GM12878 (cell line): ENCODE measurements at regions not wholly inside any gene's neighbourhood (a gene's known extent, or its start where the extent isn't known, plus 50 kb on each side); places are given as distances from the start of the nearest gene placed in this dataset.

ENCODE experiments used
- ATAC-seq: fragments of 200-7000 bp; cut with Tn5 transposase; 3 replicates; pipeline ENCODE4 v1.9.1; 2020; ENCODE audit warnings: mild to moderate bottlenecking, moderate library complexity
- BruUV-seq: library from RNA; stranded (reverse); fragments of 400-500 nt; replicated peaks from 2 replicates; lab custom pipeline; 2021; lab: Mats Ljungman, UMichigan
- CTCF ChIA-PET: fragments of 300-600 bp; sonication (Branson Sonifier 250); formaldehyde crosslinking; extraction: SDS; loops from one replicate; lab custom pipeline; 2021; ENCODE audit warnings: inconsistent platforms; lab: Yijun Ruan, JAX
- POLR2A ChIA-PET: fragments of 350-600 bp; formaldehyde crosslinking; extraction: SDS; loops from one replicate; lab custom pipeline; 2021; ENCODE audit warnings: inconsistent platforms; lab: Charles Lee
- RAD21 ChIA-PET: fragments of 300-600 bp; sonication (Branson Sonifier 250); formaldehyde crosslinking; loops from one replicate; lab custom pipeline; 2023; ENCODE audit warnings: antibody characterized with exemption; ENCODE audit not compliant: unreplicated experiment; lab: Charles Lee
- SMC1A ChIA-PET: fragments of 300-600 bp; sonication (Branson Sonifier 250); formaldehyde crosslinking; loops from one replicate; lab custom pipeline; 2023; ENCODE audit not compliant: unreplicated experiment, uncharacterized antibody; lab: Charles Lee
- DNase-seq: peaks from one replicate; pipeline ENCODE4 v3.0.0-alpha.2; 2011; ENCODE audit warnings: low read depth, low spot score
- FAIRE-seq: peaks from 3 replicates; lab custom pipeline; 2011; peaks lifted over from hg19 to GRCh38; lab: Jason Lieb, UNC
- H2AFZ ChIP-seq: 2 replicates; pipeline ENCODE4 v1.6.0; 2011; ENCODE audit warnings: low read depth, low read length, control low read depth; ENCODE audit not compliant: control insufficient read depth
- H3K27ac ChIP-seq: 2 replicates; pipeline ENCODE4 v1.5.1; 2011; ENCODE audit warnings: control low read depth; ENCODE audit not compliant: control insufficient read depth, insufficient read depth
- H3K27me3 ChIP-seq, 2 experiments: replicated peaks in 1 of 2; 2 replicates each; pipeline versions ENCODE4 v1.6.0 to v1.6.1; 2011; ENCODE audit warnings: low read length in 1 of 2; ENCODE audit not compliant: control insufficient read depth in 2 of 2, insufficient read depth in 2 of 2
- H3K36me3 ChIP-seq, 2 experiments: 2 replicates each; pipeline ENCODE4 v1.5.1; 2011; ENCODE audit warnings: low read length in 1 of 2; ENCODE audit not compliant: control insufficient read depth in 2 of 2, insufficient read depth in 2 of 2
- H3K4me1 ChIP-seq: 2 replicates; pipeline ENCODE4 v1.6.1; 2011; ENCODE audit warnings: mild to moderate bottlenecking, low read length, moderate library complexity, mixed read lengths; ENCODE audit not compliant: control insufficient read depth, insufficient read depth
- H3K4me2 ChIP-seq: 2 replicates; pipeline ENCODE4 v1.6.0; 2011; ENCODE audit warnings: control low read depth; ENCODE audit not compliant: control insufficient read depth, insufficient read depth
- H3K4me3 ChIP-seq: fragments of 200-600 bp; sonication (generic); 2 replicates; pipeline ENCODE4 v1.5.1; 2016
- H3K79me2 ChIP-seq: 2 replicates; pipeline ENCODE4 v1.6.0; 2011; ENCODE audit warnings: low read length; ENCODE audit not compliant: control insufficient read depth, insufficient read depth
- H3K9ac ChIP-seq: 2 replicates; pipeline ENCODE4 v1.8.0; 2011; ENCODE audit warnings: low read length, control low read depth, mixed read lengths; ENCODE audit not compliant: control insufficient read depth, insufficient read depth
- H3K9me3 ChIP-seq: replicated peaks from 3 replicates; pipeline ENCODE4 v1.5.1; 2011; ENCODE audit warnings: mild to moderate bottlenecking, low read length; ENCODE audit not compliant: control insufficient read depth, insufficient read depth
- H4K20me1 ChIP-seq: 2 replicates; pipeline ENCODE4 v1.6.0; 2011; ENCODE audit not compliant: control insufficient read depth, insufficient read depth
- ASH2L ChIP-seq: fragments of 300-600, 200-600 bp; sonication (generic); IDR thresholded peaks from 2 replicates; pipeline ENCODE4 v1.6.1; 2017; ENCODE audit warnings: low read depth, mild to moderate bottlenecking, borderline replicate concordance
- BHLHE40 ChIP-seq, 2 experiments: fragments of 450-650 bp in 1 of 2; IDR thresholded peaks; 2 replicates each; pipeline ENCODE4 v1.6.1; 2011 to 2017; ENCODE audit warnings: low read depth in 2 of 2, borderline replicate concordance in 1 of 2, improper control_type of control experiment in 1 of 2, low read length in 1 of 2, mild to moderate bottlenecking in 1 of 2
- CHD4 ChIP-seq: fragments of 200-600 bp; sonication (generic); IDR thresholded peaks from 2 replicates; pipeline ENCODE4 v1.6.1; 2016; ENCODE audit warnings: mild to moderate bottlenecking
- EED ChIP-seq: sonication (generic); IDR thresholded peaks from 2 replicates; pipeline ENCODE4 v1.6.1; 2016; ENCODE audit warnings: antibody characterized with exemption, low read depth
- FOS ChIP-seq: IDR thresholded peaks from 3 replicates; pipeline ENCODE4 v1.6.1; 2011; ENCODE audit warnings: borderline replicate concordance; ENCODE audit not compliant: insufficient read length; ENCODE audit errors: extremely low read depth
- FOXK2 ChIP-seq: fragments of 450-650 bp; IDR thresholded peaks from 2 replicates; pipeline ENCODE4 v1.6.1; 2017; ENCODE audit warnings: mild to moderate bottlenecking, moderate library complexity
- FOXM1 ChIP-seq: IDR thresholded peaks from 2 replicates; pipeline ENCODE4 v1.6.1; 2012; ENCODE audit warnings: low read depth, mild to moderate bottlenecking, inconsistent platforms, low read length, moderate library complexity
- IKZF2 ChIP-seq, 2 experiments: fragments of 450-650 bp; IDR thresholded peaks; 2 replicates each; pipeline ENCODE4 v1.6.1; 2017; ENCODE audit warnings: mild to moderate bottlenecking in 2 of 2, moderate library complexity in 2 of 2
- MEF2A ChIP-seq: IDR thresholded peaks from 2 replicates; pipeline ENCODE4 v1.6.1; 2011; ENCODE audit warnings: low read depth, mild to moderate bottlenecking, low read length, moderate library complexity; ENCODE audit not compliant: insufficient read depth
- MTA3 ChIP-seq: IDR thresholded peaks from 2 replicates; pipeline ENCODE4 v1.6.1; 2012; ENCODE audit warnings: low read length, inconsistent platforms, borderline replicate concordance
- NFYB ChIP-seq: IDR thresholded peaks from 2 replicates; pipeline ENCODE4 v1.6.1; 2011; ENCODE audit warnings: low read depth, mild to moderate bottlenecking, low read length, improper control_type of control experiment, moderate library complexity; ENCODE audit not compliant: insufficient read depth
- NRF1 ChIP-seq: conservative IDR thresholded peaks from 2 replicates; pipeline ENCODE4 v1.6.1; 2011; ENCODE audit warnings: mild to moderate bottlenecking, low read depth, low read length, improper control_type of control experiment
- RAD51 ChIP-seq: fragments of 450-650 bp; IDR thresholded peaks from 2 replicates; pipeline ENCODE4 v1.6.1; 2016; ENCODE audit warnings: moderate library complexity, mild to moderate bottlenecking, inconsistent platforms
- RB1 ChIP-seq: fragments of 450-650 bp; formaldehyde crosslinking; IDR thresholded peaks from 2 replicates; pipeline ENCODE4 v1.6.1; 2017; ENCODE audit warnings: mild to moderate bottlenecking, borderline replicate concordance
- RBBP5 ChIP-seq: fragments of 200-600 bp; sonication (generic); conservative IDR thresholded peaks from 2 replicates; pipeline ENCODE4 v1.6.1; 2016
- TARDBP ChIP-seq: IDR thresholded peaks from 2 replicates; pipeline ENCODE4 v1.6.1; 2016; ENCODE audit warnings: borderline replicate concordance
- ZNF622 ChIP-seq: fragments of 450-650 bp; IDR thresholded peaks from 2 replicates; pipeline ENCODE4 v1.6.1; 2017; ENCODE audit warnings: mild to moderate bottlenecking, inconsistent platforms
- WGBS: methylation state at CpG from one replicate; pipeline ENCODE4 v1.1.6; 2016; ENCODE audit warnings: low lambda C conversion rate; ENCODE audit not compliant: insufficient replicate concordance, insufficient coverage; ENCODE audit errors: missing lambda C conversion rate; 5-methylcytosine and 5-hydroxymethylcytosine counted together
- in situ Hi-C: fragments of 300-500 bp; cut with MboI; formaldehyde crosslinking; loops from 9 replicates; pipeline ENCODE4 v1.14.3; 2018; ENCODE audit warnings: mixed read lengths
- intact Hi-C: fragments of 100-400 bp; cut with micrococcal nuclease; formaldehyde crosslinking; loops from one replicate; pipeline ENCODE4 v1.14.2; 2022; ENCODE audit not compliant: unreplicated experiment

GRCh38 chr16:65940711-65941110 is 425.8 kb upstream of the CDH5 start:
- SMC1A ChIA-PET, result no interaction called here
- H3K4me3 ChIP-seq, result no peak overlapping the region
- no peaks in the 10 kb centered on the region for H4K20me1 ChIP-seq
- H2AFZ ChIP-seq, result no peak overlapping the region
- POLR2A ChIA-PET, result no interaction called here
- in situ Hi-C loops, result no loop called here
- no peak overlapping the region for H3K27ac ChIP-seq
- H3K4me1 ChIP-seq, result no peaks in the 10 kb centered on the region
- no TSS peak for BruUV-seq
- RAD21 ChIA-PET, result no interaction called here
- no peaks in the 10 kb centered on the region for H3K27me3 ChIP-seq
- ATAC-seq, result no peak
- CTCF ChIA-PET, result no interaction called here
- no peak overlapping the region for H3K9ac ChIP-seq
- TF ChIP-seq NFYB (no peak), FOXM1 (no peak), EED (no peak), MTA3 (no peak), TARDBP (no peak), FOXK2 (no peak), FOS (no peak), IKZF2 (IDR thresholded peaks at IDR 0.05) (no peak), CHD4 (no peak), RBBP5 (no peak), NRF1 (no peak), RAD51 (no peak), BHLHE40 (IDR thresholded peaks at IDR 0.05; ENCODE audit: borderline replicate concordance in 1 of 2, low read depth in 2 of 2, low read length in 1 of 2) (no peak), ZNF622 (no peak), MEF2A (no peak), ASH2L (no peak), RB1 (no peak)
- H3K79me2 ChIP-seq, result no peaks in the 10 kb centered on the region
- no peak overlapping the region for H3K4me2 ChIP-seq
- no peaks in the 10 kb centered on the region for H3K9me3 ChIP-seq
- no peaks in the 10 kb centered on the region for H3K36me3 ChIP-seq
- 0% methylated on average over 1 of the region's 1 CpG for WGBS
- no peak for DNase-seq
- no peak for FAIRE-seq
- intact Hi-C loops, result no loop called here
